GM03348 (cell line): ENCODE measurements at regions not wholly inside any gene's neighbourhood (a gene's known extent, or its start where the extent isn't known, plus 50 kb on each side); places are given as distances from the start of the nearest gene placed in this dataset.
"Not testable (repeated sequence)": the region's sequence is repeated elsewhere in the genome, so short reads cannot be mapped to it uniquely, and the experiment has no call there.

ENCODE experiments used
- DNase-seq: peaks from one replicate; pipeline ENCODE4 v3.0.0; 2012; ENCODE audit warnings: low spot score

- not testable (repeated sequence) for DNase-seq
Observed at GRCh38 chr9:87049929-87050608, 102.8 kb upstream of the GAS1 start.

GRCh38 chr9:87054999-87055686 lies 107.8 kb upstream of the GAS1 start:
- DNase-seq, result no peak

- no peak for DNase-seq
Observed at GRCh38 chr9:87059772-87060171, 112.5 kb upstream of the GAS1 start.

GRCh38 chr9:87062746-87063145 lies 115.4 kb upstream of the GAS1 start:
- peak; percentile 33 for DNase-seq

- peak; percentile 81 for DNase-seq
Observed at GRCh38 chr9:87063246-87063645, 115.9 kb upstream of the GAS1 start.

- DNase-seq, result peak; percentile 50
Observed at GRCh38 chr9:87063871-87064270, 116.6 kb upstream of the GAS1 start.

- DNase-seq, result no peak
Observed at GRCh38 chr9:87064311-87064710, 117.0 kb upstream of the GAS1 start.

- DNase-seq, result peak; percentile 39
Observed at GRCh38 chr9:87065981-87066380, 118.7 kb upstream of the GAS1 start.

GRCh38 chr9:87067426-87067825 lies 120.1 kb upstream of the GAS1 start:
- peak; percentile 20 for DNase-seq

- no peak for DNase-seq
Observed at GRCh38 chr9:87068177-87068840, 121.0 kb upstream of the GAS1 start.

- peak; percentile 22 for DNase-seq
Observed at GRCh38 chr9:87069690-87070089, 122.4 kb upstream of the GAS1 start.

- no peak for DNase-seq
Observed at GRCh38 chr9:87070336-87070735, 123.0 kb upstream of the GAS1 start.

GRCh38 chr9:87071473-87071872 lies 124.2 kb upstream of the GAS1 start:
- DNase-seq, result no peak

GRCh38 chr9:87073692-87074091 lies 126.4 kb upstream of the GAS1 start:
- no peak for DNase-seq

GRCh38 chr9:87075537-87075936 lies 128.2 kb upstream of the GAS1 start:
- no peak for DNase-seq

GRCh38 chr9:87076825-87077224 lies 129.5 kb upstream of the GAS1 start:
- no peak for DNase-seq

- no peak for DNase-seq
Observed at GRCh38 chr9:87077986-87078385, 130.7 kb upstream of the GAS1 start.

- no peak for DNase-seq
Observed at GRCh38 chr9:87080512-87081264, 133.4 kb upstream of the GAS1 start.

GRCh38 chr9:87081503-87081902 lies 134.2 kb upstream of the GAS1 start:
- no peak for DNase-seq

- no peak for DNase-seq
Observed at GRCh38 chr9:87083986-87084385, 136.7 kb upstream of the GAS1 start.

- no peak for DNase-seq
Observed at GRCh38 chr9:87084407-87084806, 137.1 kb upstream of the GAS1 start.

- DNase-seq, result no peak
Observed at GRCh38 chr9:87085073-87085472, 137.8 kb upstream of the GAS1 start.

- DNase-seq, result no peak
Observed at GRCh38 chr9:87085521-87085920, 138.2 kb upstream of the GAS1 start.
